GM21529 (cell line): ENCODE measurements at regions not wholly inside any gene's neighbourhood (a gene's known extent, or its start where the extent isn't known, plus 50 kb on each side); places are given as distances from the start of the nearest gene placed in this dataset.
"Not testable (repeated sequence)": the region's sequence is repeated elsewhere in the genome, so short reads cannot be mapped to it uniquely, and the experiment has no call there.

Experiments used
- ATAC-seq: cut with Tn5 transposase; IDR thresholded peaks from one replicate; pipeline ENCODE4 v1.9.1; 2021; ENCODE audit not compliant: unreplicated experiment

GRCh38 chr13:88377852-88378251 lies 706.7 kb downstream of the SLITRK5 start:
- ATAC-seq, result no peak

DNA sequence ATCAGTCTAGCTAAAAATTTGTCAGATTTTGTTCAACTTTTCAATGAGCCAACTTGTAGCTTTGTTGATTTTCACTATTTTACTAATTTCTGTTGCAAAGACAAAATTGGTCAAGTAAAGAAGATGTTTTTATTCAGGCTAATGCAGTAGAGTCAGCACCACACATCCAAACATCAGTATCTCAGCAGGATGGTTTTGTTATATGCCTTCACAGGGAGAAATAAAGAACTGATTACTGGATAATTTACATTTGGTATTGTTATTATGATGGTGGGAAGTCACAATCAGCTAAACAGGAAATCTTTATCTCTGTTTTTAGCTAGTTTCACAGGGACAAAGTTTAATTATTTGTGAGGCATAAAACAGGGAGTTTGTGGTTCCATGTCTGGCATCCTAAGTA lies 713.4 kb downstream of the SLITRK5 start:
- ATAC-seq, result no peak

DNA sequence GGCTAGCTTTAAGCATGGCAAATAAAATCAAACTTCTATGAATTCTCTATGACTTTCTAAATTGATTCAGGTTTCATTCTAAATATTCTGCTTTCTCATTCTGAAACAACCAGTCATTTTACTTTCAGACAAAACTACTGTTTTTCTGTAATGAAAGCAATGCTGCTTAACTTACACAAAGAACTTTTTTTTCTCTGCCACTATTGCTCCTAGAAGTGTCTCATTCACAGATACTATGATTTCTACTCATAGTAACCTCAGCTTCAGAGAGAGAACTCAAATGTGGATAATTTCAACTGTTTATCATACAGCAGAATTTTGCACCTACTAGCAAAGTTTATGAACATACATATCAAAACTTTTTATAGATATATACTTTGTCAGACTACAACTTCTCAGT lies 724.6 kb downstream of the SLITRK5 start:
- no peak for ATAC-seq

DNA sequence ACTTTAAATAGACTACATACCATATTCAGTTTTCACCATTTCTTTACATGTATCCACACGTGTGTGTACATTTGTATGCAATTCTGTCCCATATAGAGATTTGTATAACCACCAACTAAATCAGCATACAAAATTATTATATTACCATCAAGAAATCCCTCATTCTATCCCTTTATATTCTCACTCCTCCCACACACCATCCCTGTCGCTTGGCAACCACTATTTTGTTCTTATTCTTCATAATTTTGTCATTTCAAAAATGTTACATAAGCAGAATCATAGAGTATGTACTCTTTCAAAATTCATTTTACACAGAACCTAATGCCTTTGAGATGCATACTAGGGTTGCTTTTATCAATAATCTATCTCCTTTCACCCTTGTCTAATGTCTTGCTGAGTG lies 740.5 kb downstream of the SLITRK5 start:
- no peak for ATAC-seq

- ATAC-seq, result no peak
These were observed 746.6 kb downstream of the SLITRK5 start for GRCh38 chr13:88417801-88418200.

GRCh38 chr13:88424463-88424862 lies 753.3 kb downstream of the SLITRK5 start:
- no peak for ATAC-seq

DNA sequence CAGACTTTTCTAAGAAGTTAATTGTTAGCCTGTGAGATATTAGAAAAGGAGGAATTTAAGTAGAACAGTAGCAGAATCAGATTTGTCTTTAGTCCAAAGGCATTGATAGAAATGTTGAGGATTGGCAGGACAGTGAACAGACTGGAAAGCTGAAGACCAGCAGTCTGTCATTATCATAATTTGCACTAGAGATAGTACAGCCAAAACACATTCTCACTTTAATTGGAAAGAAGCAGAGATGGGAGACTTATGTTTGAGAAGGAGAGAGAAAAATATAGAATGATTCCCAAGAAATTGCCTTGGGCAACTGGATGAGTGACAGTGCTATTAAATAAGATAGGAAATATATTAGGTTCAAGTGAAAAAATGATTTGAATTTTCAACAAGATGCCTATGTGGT lies 755.5 kb downstream of the SLITRK5 start:
- no peak for ATAC-seq

GRCh38 chr13:88429862-88430261 lies 758.7 kb downstream of the SLITRK5 start:
- ATAC-seq, result no peak

GRCh38 chr13:88434953-88435352 lies 763.8 kb downstream of the SLITRK5 start:
- ATAC-seq, result no peak

DNA sequence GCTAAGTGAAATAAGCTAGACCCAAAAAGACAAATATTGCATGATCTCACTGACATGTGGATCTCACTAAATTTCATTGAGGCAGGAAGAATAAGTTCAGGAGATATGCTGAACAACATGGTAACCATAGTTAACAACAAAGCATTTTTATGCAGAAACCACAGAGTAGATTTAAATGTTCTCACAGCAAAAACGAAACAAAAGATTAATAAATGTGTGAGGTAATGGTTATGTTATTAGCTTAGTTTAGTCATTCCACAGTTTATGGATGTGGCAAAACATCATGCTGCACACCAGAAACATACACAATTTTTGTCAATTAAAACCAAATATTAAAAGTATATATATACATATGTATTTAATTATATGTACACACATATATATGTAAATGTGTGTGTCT lies 765.8 kb downstream of the SLITRK5 start:
- ATAC-seq, result no peak

GRCh38 chr13:88450515-88450914 lies 779.3 kb downstream of the SLITRK5 start:
- ATAC-seq, result no peak

DNA sequence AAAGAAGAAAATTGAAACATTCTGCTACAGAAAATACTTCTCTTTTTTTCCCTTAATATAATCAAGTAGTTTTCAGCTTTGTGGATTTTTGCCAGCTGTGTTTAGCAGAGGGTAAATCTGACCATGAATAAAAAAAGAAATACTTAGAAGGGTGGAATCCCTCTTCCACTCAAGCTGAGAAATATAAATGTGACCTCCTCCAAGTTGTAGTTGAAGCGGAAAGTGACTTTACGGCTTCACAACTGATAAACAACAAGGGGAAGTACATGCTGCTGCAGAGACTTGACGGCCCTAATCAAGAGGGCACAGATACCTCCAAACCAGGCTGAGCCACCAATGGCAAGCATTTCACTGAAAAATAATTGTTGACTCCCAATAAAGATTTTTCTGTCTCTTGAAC lies 785.0 kb downstream of the SLITRK5 start:
- no peak for ATAC-seq

DNA sequence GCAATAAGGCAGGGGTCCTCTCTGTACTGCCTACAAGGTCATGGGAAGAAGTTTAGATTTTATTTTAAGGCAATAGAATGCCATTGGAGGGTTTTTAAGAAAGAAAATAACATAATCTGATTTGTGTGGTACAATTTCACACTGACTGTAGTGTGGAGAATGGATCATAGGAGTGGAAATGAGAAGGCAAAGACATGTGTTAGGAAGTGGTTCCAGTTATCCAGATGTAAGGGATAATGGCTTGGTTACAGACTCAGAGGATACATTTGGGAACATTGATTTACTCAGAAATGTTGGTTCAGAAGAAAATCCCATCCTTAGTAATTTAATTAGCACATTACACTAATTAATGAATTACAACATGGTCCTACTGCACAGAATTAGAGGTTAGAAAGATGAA lies 788.2 kb downstream of the SLITRK5 start:
- no peak for ATAC-seq

DNA sequence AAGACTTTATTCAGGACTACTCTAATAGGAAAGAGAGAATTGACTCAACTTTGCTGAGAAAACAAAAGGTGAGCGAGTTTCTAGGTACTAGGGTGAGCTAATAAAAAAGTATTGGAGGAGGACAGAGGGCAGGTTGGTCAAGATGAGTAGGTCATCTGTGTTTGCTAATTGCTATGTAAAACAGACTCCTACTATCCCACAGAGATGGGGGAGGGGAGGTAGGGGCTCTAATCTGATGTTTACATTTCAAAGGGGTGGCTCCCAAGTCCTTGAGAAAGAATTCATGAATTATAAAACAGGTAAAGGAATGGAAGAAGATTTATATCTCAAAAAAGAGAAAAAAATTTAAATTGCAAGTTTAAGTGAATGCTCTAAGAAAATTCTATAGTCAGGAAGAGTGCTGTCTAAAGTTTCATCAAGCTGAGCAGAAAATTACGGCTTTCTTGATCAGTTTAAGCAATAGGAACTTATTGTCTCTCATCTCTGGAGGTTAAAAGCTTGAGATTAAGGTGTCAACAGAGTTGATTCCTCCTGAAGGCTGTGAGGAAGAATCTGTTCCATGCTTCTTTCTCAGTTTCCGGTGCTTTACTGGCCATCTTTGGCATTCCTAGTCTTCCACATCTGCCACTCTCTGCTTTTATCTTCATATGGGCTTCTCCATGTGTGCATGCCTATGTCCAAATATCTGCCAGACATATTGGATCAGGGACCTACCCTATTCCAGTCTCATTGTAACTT lies 790.3 kb downstream of the SLITRK5 start:
- no peak for ATAC-seq

DNA sequence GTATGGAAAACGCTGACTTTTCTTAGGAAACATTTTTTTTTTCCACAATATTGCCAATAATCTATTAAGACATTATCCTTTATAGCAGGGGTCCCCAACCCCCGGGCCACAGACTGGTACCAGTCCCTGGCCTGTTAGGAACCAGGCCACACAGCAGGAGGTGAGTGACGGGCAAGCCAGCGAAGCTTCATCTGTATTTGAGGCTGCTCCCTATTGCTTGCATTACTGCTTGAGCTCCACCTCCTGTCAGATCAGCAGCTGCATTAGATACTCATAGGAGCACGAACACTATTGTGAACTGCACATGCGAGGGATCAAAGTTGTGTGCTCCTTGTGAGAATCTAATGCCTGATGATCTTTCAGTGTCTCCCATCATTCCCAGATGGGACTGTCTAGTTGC lies 793.7 kb downstream of the SLITRK5 start:
- ATAC-seq, result no peak

GRCh38 chr13:88472316-88472715 lies 801.1 kb downstream of the SLITRK5 start:
- no peak for ATAC-seq

GRCh38 chr13:88483202-88483601 lies 812.0 kb downstream of the SLITRK5 start:
- no peak for ATAC-seq

DNA sequence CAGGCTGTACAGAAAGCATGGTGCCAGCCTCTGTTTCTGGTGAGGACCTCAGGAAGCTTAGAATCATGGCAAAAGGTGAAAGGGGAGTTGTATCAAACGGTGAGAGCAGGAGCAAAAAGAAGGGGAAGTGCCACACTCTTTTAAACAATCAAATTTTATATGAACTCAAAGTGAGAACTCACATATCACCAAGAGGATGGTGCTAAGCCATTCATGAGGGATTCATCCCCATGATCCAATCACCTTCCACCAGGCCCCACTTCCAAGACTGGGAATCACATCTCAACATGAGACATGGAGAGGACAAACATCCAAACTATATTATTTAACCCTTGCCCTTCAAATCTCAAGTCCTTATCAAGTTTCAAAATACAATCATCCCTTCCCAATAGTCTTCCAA lies 836.7 kb downstream of the SLITRK5 start:
- ATAC-seq, result no peak

DNA sequence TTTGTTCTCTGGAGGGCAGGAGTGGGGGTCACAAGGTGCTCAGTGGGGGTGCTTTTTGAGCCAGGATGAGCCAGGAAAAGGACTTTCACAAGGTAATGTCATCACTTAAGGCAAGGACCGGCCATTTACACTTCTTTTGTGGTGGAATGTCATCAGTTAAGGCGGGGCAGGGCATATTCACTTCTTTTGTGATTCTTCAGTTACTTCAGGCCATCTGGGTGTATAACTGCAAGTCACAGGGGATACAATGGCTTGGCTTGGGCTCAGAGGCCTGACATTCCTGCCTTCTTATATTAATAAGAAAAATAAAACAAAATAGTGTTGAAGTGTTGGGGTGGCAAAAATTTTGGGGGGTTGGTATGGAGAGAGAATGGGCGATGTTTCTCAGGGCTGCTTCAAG lies 841.8 kb downstream of the SLITRK5 start:
- ATAC-seq, result not testable (repeated sequence)

DNA sequence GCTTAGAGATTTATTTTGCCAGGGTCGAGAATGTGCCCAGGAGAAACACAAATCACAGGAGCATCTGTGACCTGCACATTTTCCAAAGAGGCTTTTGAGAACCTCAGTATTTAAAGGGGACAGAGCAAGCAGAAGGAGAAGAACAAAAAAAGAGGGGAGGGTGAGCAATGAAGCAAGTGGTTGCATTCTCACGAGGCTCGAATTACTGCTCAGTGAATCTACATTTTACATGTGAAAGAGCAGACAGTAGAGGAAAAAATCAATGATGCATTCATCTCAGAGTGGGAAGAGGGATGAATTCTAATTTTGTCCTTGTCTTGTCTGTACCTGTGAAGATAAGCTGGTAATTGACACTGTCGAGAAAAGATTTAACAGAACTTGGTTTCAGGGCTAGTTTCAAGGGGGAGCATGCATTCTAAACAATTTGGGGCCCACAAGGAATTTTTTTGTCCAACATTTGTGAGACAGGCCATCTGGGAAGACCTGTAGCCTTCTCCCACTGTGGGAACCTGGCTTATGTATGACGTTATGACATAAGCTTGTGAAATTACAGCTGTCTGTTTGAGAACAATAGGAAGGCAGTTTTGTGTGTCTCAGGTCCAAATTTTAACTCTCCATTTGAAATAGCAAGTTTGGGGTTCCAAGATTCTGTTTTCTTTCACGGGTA lies 855.1 kb downstream of the SLITRK5 start:
- ATAC-seq, result no peak

- ATAC-seq, result no peak
These were observed 855.7 kb downstream of the SLITRK5 start for GRCh38 chr13:88526853-88527215.

- no peak for ATAC-seq
These were observed 870.8 kb downstream of the SLITRK5 start for GRCh38 chr13:88541994-88542393.

DNA sequence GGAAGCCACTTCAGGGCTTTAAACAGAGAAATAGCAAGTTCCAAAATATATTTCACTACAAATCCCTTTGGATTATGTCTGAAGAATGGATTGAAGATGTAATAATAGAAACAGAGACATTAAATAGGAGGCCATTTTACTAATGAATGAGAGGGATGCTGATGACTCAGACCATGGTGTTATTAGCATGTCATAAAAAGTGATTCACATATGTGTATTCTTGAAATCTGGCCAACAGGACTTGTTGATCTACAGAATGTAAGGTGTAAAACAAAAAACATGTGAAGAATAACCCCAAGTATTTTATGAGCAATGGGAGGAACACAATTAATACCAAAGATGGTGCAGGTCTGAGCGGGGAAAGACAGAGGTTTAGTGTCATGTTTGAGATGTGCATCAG lies 873.7 kb downstream of the SLITRK5 start:
- ATAC-seq, result no peak
